DOHH2 (cell line): ENCODE measurements at regions not wholly inside any gene's neighbourhood (a gene's known extent, or its start where the extent isn't known, plus 50 kb on each side); places are given as distances from the start of the nearest gene placed in this dataset.

Experiments
- H3F3A ChIP-seq: fragments of 200-600 bp; sonication (generic), shearing (Covaris generic); 2 replicates; pipeline ENCODE4 v1.6.0; 2016; ENCODE audit warnings: antibody characterized with exemption, mild to moderate bottlenecking; ENCODE audit not compliant: control insufficient read depth, insufficient read depth
- H3K27ac ChIP-seq: fragments of 200-600 bp; sonication (generic); 2 replicates; pipeline ENCODE4 v1.5.1; 2014; ENCODE audit warnings: low read depth, mild to moderate bottlenecking, low read length, moderate library complexity
- H3K27me3 ChIP-seq: fragments of 200-600 bp; sonication (generic); 2 replicates; pipeline ENCODE4 v1.6.1; 2014; ENCODE audit warnings: mild to moderate bottlenecking, low read length, mixed read lengths; ENCODE audit not compliant: control insufficient read depth
- H3K36me3 ChIP-seq: fragments of 200-600 bp; sonication (generic); 2 replicates; pipeline ENCODE4 v1.6.1; 2014; ENCODE audit warnings: mild to moderate bottlenecking, low read length, moderate library complexity, mixed read lengths; ENCODE audit not compliant: control insufficient read depth
- H3K4me1 ChIP-seq: fragments of 200-600 bp; sonication (generic); 2 replicates; pipeline ENCODE4 v1.6.1; 2014; ENCODE audit warnings: mild to moderate bottlenecking, low read length, mixed read lengths; ENCODE audit not compliant: control insufficient read depth
- H3K4me2 ChIP-seq: fragments of 200-600 bp; sonication (generic); 2 replicates; pipeline ENCODE4 v1.6.0; 2014; ENCODE audit warnings: mild to moderate bottlenecking, low read length, moderate library complexity
- H3K4me3 ChIP-seq: fragments of 200-600 bp; sonication (generic); 2 replicates; pipeline ENCODE4 v1.5.1; 2014; ENCODE audit warnings: mild to moderate bottlenecking, low read length, mixed read lengths
- H3K79me2 ChIP-seq: fragments of 200-600 bp; sonication (generic); 2 replicates; pipeline ENCODE4 v1.6.1; 2014; ENCODE audit warnings: mild to moderate bottlenecking, low read length, mixed read lengths; ENCODE audit not compliant: control insufficient read depth
- H3K9me2 ChIP-seq: fragments of 200-600 bp; sonication (generic); replicated peaks from 2 replicates; pipeline ENCODE4 v1.6.1; 2014; ENCODE audit warnings: mild to moderate bottlenecking, low read length, mixed read lengths; ENCODE audit not compliant: control insufficient read depth
- H3K9me3 ChIP-seq: fragments of 200-600 bp; sonication (generic); 2 replicates; pipeline ENCODE4 v1.6.1; 2014; ENCODE audit warnings: antibody characterized with exemption, low read length, mixed read lengths; ENCODE audit not compliant: control insufficient read depth, insufficient read depth
- H4K20me1 ChIP-seq: fragments of 200-600 bp; sonication (generic); 2 replicates; pipeline ENCODE4 v1.6.0; 2014; ENCODE audit warnings: low read depth, mild to moderate bottlenecking, antibody characterized with exemption, low read length, moderate library complexity; ENCODE audit not compliant: control insufficient read depth, insufficient read depth
- CTCF ChIP-seq: fragments of 200-600 bp; sonication (generic); IDR thresholded peaks from one replicate; pipeline ENCODE4 v1.5.1; 2014; ENCODE audit warnings: antibody characterized with exemption, mild to moderate bottlenecking, low read depth, low read length; ENCODE audit not compliant: poor library complexity, severe bottlenecking
- EZH2phosphoT487 ChIP-seq: fragments of 200-600 bp; sonication (generic); IDR thresholded peaks from 2 replicates; pipeline ENCODE4 v1.6.1; 2017; ENCODE audit warnings: borderline replicate concordance, mild to moderate bottlenecking, antibody characterized with exemption, low read length, moderate library complexity, mixed read lengths

- no peaks in the 10 kb centered on the region for H3K9me2 ChIP-seq
- no peak overlapping the region for H3K4me2 ChIP-seq
- H4K20me1 ChIP-seq = no peaks in the 10 kb centered on the region
- no peaks in the 10 kb centered on the region for H3K79me2 ChIP-seq
- no peaks in the 10 kb centered on the region for H3F3A ChIP-seq
- no peaks in the 10 kb centered on the region for H3K27me3 ChIP-seq
- no peaks in the 10 kb centered on the region; the same call in 1 of the 2 replicates for H3K9me3 ChIP-seq
- no peak overlapping the region for H3K27ac ChIP-seq
- no peaks in the 10 kb centered on the region for H3K36me3 ChIP-seq
- H3K4me1 ChIP-seq = peaks cover 14% of the 10 kb centered on the region
- H3K4me3 ChIP-seq = no peak overlapping the region
- TF ChIP-seq EZH2phosphoT487 (no peak), CTCF (no peak)
Observed at GRCh38 chr1:37292789-37293188, 181.6 kb upstream of the ZC3H12A start.

DNA sequence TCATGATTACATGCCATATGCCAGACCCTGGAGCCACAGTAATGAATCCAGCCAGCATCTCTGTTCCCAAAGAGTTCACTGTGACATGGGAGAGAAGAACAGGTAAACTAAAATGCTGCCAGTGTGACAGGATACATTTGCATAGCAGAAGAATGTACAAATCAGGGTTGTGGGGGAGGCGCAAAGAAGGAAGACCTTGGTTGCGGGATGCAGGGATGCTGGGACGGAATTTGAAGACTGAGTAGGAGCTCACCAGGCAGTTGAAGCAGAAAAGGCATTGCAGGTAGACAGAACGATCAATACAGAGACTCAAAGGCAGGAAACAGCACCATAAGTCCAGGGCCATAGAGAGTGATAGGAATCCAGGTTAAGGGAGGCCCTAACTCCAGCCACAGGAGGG is 180.3 kb upstream of the ZC3H12A start:
- Histone ChIP-seq H3K4me3 (no peak overlapping the region), H3K4me1 (peaks cover 7% of the 10 kb centered on the region), H3K79me2 (no peaks in the 10 kb centered on the region), H3K4me2 (no peak overlapping the region), H3K36me3 (no peaks in the 10 kb centered on the region), H3K9me3 (no peaks in the 10 kb centered on the region; the same call in 1 of the 2 replicates), H3K27ac (no peak overlapping the region), H3F3A (no peaks in the 10 kb centered on the region), H3K27me3 (no peaks in the 10 kb centered on the region), H4K20me1 (no peaks in the 10 kb centered on the region), H3K9me2 (no peaks in the 10 kb centered on the region)
- TF ChIP-seq EZH2phosphoT487 = no peak
- no peak for TF ChIP-seq CTCF

GRCh38 chr1:37294529-37294928 is 179.9 kb upstream of the ZC3H12A start:
- Histone ChIP-seq H3K4me3 (no peak overlapping the region), H3K4me2 (no peak overlapping the region), H3K9me3 (no peaks in the 10 kb centered on the region; the same call in 1 of the 2 replicates), H3K36me3 (no peaks in the 10 kb centered on the region), H3K27me3 (no peaks in the 10 kb centered on the region), H3K9me2 (no peaks in the 10 kb centered on the region), H3K27ac (no peak overlapping the region), H3K79me2 (no peaks in the 10 kb centered on the region), H3K4me1 (peaks cover 2% of the 10 kb centered on the region), H4K20me1 (no peaks in the 10 kb centered on the region), H3F3A (no peaks in the 10 kb centered on the region)
- TF ChIP-seq EZH2phosphoT487 (no peak), CTCF (no peak)

GRCh38 chr1:37298769-37299168 is 175.6 kb upstream of the ZC3H12A start:
- H3K9me3 ChIP-seq = no peaks in the 10 kb centered on the region
- no peaks in the 10 kb centered on the region for H3K4me1 ChIP-seq
- H3K4me2 ChIP-seq = no peak overlapping the region
- H3K79me2 ChIP-seq = no peaks in the 10 kb centered on the region
- no peaks in the 10 kb centered on the region for H3K9me2 ChIP-seq
- no peaks in the 10 kb centered on the region for H3K36me3 ChIP-seq
- H4K20me1 ChIP-seq = no peaks in the 10 kb centered on the region
- H3K4me3 ChIP-seq = no peak overlapping the region
- H3K27ac ChIP-seq = no peak overlapping the region
- no peak for TF ChIP-seq CTCF
- TF ChIP-seq EZH2phosphoT487 = no peak
- no peaks in the 10 kb centered on the region for H3K27me3 ChIP-seq
- H3F3A ChIP-seq = no peaks in the 10 kb centered on the region
